HG03442 (cell line): ENCODE measurements at regions not wholly inside any gene's neighbourhood (a gene's known extent, or its start where the extent isn't known, plus 50 kb on each side); places are given as distances from the start of the nearest gene placed in this dataset.

Source experiments
- ATAC-seq: cut with Tn5 transposase; IDR thresholded peaks from one replicate; pipeline ENCODE4 v1.9.1; 2021; ENCODE audit warnings: mild to moderate bottlenecking, moderate library complexity; ENCODE audit not compliant: unreplicated experiment

- ATAC-seq = no peak
These were observed 349.1 kb upstream of the PTPRD start for GRCh38 chr9:10961883-10962282.

GRCh38 chr9:10983251-10983650 is 370.4 kb upstream of the PTPRD start:
- no peak for ATAC-seq

DNA sequence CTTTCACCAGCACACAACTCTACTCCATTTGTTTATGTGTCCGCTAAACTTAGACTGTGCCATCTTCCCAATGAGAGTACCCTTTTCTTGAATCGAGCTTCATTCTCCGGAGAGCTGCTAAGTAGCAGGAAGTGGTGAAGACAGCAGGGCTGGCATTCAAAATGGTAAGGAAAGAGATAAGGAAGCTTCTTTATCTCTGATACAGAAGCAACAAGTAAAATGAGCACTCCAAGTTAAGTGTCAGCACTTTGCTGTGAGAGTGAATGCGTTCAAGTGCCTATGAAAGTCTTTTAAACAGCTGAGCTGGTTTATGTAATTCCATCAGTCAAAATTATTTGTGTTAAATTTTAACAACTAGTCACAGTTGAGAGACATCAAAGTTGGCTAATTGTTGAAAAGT is 386.8 kb upstream of the PTPRD start:
- ATAC-seq = no peak

DNA sequence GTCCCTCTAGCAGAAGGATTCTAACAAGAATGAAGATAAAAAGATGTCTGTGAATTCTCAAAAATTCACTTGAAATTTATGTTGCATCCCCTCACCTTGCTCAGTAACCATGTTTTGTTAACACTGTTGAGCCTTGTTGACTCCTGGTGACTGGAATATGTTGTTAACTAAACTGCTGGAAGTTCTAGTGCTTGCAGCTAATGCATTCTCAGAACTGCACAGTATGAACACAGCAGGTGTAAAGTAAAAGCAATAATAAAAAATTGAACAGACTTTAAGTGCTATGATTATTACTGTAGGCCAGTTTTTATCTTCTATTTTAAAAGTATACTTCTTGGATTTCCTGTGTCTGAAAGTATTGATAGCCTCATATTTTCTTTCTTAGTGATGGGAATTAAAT is 388.7 kb upstream of the PTPRD start:
- no peak for ATAC-seq

- no peak for ATAC-seq
These were observed 389.9 kb upstream of the PTPRD start for GRCh38 chr9:11002705-11003104.

DNA sequence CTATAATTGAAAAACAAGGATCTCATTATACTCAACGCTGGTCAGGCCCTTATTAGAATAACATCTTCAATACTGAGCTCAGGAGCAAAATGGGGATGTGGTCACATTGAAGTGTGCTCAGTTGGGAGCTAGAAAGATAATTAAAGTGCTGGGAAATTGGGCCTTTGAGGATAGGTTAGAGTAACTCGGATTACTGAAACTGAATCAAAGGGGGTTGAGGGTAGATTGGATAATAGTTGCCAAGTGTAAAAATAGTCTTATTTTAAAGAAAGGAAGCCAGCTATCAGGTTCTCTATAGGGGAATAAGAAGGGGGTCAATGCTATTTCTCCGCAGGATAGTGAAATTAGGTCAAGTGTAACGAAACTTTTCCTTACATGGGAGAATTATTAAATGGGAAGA is 391.0 kb upstream of the PTPRD start:
- no peak for ATAC-seq

GRCh38 chr9:11011696-11012095 is 398.9 kb upstream of the PTPRD start:
- ATAC-seq = no peak

DNA sequence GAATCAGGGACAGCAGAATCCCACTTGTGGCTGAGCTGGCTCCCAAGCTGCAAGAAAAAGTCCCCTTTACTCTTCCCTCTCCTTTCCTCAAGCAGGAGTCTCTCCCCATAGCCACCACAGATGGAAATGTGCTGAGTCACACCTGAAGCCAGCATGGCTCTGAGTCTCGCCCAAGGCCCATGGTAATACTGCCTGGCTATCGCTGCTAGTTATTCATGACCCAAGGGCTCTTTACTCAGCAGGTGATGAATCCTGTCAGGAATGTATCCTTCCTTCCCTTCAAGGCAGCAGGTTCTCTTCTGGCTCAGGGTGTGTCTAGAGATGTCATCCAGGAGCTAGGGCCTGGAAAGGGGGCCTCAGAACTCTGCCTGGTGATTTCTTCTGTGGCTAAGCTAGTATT is 403.3 kb upstream of the PTPRD start:
- no peak for ATAC-seq

GRCh38 chr9:11023201-11023600 is 410.4 kb upstream of the PTPRD start:
- ATAC-seq = no peak

- no peak for ATAC-seq
These were observed 413.0 kb upstream of the PTPRD start for GRCh38 chr9:11025775-11026174.

- ATAC-seq = no peak
These were observed 425.6 kb upstream of the PTPRD start for GRCh38 chr9:11038366-11038765.

GRCh38 chr9:11039006-11039405 is 426.2 kb upstream of the PTPRD start:
- ATAC-seq = no peak

DNA sequence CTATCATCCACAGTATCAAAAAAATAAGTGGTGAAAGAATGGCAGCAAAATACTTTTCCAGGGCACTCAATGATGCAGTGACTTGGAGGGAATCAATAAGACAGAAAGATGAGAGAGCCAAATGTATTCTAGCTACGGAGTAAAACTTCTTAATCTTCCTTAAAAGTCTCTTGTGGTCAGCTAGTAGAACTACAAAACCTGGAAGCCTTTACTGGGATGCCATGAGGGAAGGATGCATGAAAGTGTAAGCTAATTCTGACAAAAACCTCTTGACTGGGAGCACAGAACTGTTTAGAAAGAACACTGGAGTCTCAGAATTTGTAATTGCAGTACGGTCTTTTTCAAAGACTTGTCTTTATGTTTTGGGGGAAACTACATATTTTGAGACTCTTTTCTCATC is 432.8 kb upstream of the PTPRD start:
- no peak for ATAC-seq

- ATAC-seq = no peak
These were observed 450.5 kb upstream of the PTPRD start for GRCh38 chr9:11063263-11063662.

DNA sequence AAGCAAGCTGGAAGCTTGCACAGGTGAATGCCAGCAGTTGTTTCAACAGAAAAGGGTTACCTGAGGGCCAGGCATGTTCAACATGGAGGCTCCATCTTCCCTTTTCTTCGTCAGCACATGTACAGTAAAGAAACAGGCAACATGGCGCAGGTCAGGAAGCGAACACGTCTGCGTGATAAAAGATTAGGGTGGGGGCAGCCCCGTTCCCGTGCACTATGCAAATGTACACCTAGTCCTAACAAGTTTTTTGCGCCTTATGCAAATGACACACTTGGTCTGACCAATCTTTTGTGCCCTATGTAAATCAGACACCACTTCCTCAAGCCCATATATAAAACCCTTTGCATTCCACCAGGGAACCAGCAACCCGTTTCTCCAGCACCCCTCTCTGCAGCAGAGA is 452.1 kb upstream of the PTPRD start:
- ATAC-seq = no peak

DNA sequence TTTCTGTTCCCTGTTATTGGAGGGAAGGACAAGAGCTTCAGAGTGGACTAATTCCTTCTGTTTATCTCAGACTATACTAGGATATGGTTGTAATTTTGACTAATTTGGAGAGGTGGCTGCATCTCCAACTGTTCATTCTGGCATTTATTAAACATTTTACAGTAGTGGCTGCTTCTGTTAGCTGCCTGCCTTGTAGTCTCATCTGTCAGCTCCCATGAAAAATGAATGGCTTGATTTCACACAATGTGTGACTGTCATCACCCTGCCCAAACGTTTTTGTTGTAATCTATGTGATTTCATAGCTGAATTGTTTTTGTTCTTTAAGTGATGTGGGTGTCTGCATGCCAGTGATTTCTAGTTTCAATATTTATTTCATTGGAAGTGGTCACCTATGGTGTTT is 459.4 kb upstream of the PTPRD start:
- no peak for ATAC-seq

DNA sequence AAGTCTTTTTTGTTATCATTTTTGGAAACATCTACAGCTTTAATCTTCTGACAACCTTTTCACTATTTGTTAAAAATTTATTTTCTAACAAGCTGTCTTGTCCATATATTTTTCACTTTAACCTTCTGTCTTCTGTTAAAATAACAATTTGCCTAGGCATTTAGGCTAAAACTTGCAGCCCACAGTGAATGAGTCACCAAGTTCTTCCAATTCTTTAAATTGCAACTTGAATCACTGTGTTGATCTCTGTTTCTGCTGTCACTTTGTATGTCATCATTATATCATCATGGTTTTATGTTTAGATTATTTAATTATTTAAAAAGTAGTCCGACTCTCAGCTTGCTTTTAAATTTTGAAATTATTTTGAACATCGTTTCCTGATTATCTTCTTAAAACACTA is 473.8 kb upstream of the PTPRD start:
- no peak for ATAC-seq

GRCh38 chr9:11088821-11089374 is 476.1 kb upstream of the PTPRD start:
- ATAC-seq = no peak

- ATAC-seq = no peak
These were observed 480.2 kb upstream of the PTPRD start for GRCh38 chr9:11092974-11093373.

DNA sequence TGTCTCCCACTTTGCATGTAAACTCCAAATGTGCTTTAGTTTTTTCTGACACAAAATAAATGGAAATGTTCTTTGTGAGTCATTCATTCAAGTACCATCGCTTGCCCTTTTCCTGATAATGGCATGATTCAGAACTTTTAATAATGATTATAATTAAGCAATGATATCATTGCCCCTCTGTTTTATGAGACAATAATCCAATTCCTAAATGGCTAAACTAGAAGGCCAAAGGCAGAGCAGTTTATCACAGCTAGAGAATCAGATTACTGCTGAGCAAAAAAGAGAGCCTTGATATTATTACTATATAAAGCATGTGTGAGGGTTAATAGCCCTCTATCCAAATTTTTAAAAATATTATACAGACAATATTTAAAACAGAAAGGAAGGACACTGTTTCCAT is 484.2 kb upstream of the PTPRD start:
- no peak for ATAC-seq

GRCh38 chr9:11103525-11103924 is 490.7 kb upstream of the PTPRD start:
- ATAC-seq = no peak

GRCh38 chr9:11107196-11107595 is 494.4 kb upstream of the PTPRD start:
- no peak for ATAC-seq

- no peak for ATAC-seq
These were observed 515.4 kb upstream of the PTPRD start for GRCh38 chr9:11128156-11128555.

DNA sequence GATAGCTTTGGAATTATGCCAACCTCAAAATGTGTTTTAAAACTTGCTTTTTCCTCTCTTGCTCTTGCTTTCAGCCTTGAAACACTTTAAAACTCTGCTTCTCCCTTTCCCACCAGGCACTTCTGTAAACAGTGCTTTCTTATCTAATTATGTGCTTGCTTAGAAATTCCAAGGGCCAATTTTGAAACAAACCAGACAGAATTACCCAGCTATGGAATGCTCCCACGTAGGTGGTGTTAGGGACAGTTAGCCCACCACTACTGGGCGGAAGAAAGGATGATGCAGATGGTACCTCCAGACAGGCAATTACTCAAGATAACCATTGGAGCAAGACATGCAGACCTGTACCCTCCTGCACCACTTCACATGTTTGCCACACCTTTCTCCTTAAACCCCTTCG is 523.0 kb upstream of the PTPRD start:
- no peak for ATAC-seq
